Astrocyte (in vitro differentiated cells and primary cell): ENCODE measurements at regions not wholly inside any gene's neighbourhood (a gene's known extent, or its start where the extent isn't known, plus 50 kb on each side); places are given as distances from the start of the nearest gene placed in this dataset.

Source experiments
- DNase-seq: peaks from one replicate; pipeline ENCODE4 v3.0.0-alpha.2; 2010; ENCODE audit warnings: low read depth
- FAIRE-seq: peaks from 2 replicates; lab custom pipeline; 2011; peaks lifted over from hg19 to GRCh38; lab: Jason Lieb, UNC
- H2AFZ ChIP-seq: 2 replicates; pipeline ENCODE4 v1.6.0; 2012; ENCODE audit warnings: low read depth, low read length, inconsistent platforms
- H3K27ac ChIP-seq: 2 replicates; pipeline ENCODE4 v1.5.1; 2011; ENCODE audit warnings: low read depth, low read length, inconsistent platforms
- H3K27me3 ChIP-seq: 2 replicates; pipeline ENCODE4 v1.6.0; 2011; ENCODE audit warnings: low read length, inconsistent platforms; ENCODE audit not compliant: insufficient read depth
- H3K36me3 ChIP-seq: 2 replicates; pipeline ENCODE4 v1.5.1; 2011; ENCODE audit warnings: low read length, inconsistent platforms; ENCODE audit not compliant: insufficient read depth
- H3K4me1 ChIP-seq: 2 replicates; pipeline ENCODE4 v1.5.1; 2011; ENCODE audit warnings: low read length, inconsistent platforms; ENCODE audit not compliant: insufficient read depth
- H3K4me2 ChIP-seq: 2 replicates; pipeline ENCODE4 v1.6.0; 2012; ENCODE audit warnings: low read length, inconsistent platforms
- H3K4me3 ChIP-seq: 2 replicates; pipeline ENCODE4 v1.5.1; 2011; ENCODE audit warnings: low read depth, mild to moderate bottlenecking, low read length, inconsistent platforms; ENCODE audit not compliant: insufficient read depth
- H3K79me2 ChIP-seq: 2 replicates; pipeline ENCODE4 v1.6.0; 2012; ENCODE audit warnings: mild to moderate bottlenecking, low read length, inconsistent platforms; ENCODE audit not compliant: insufficient read depth
- H3K9ac ChIP-seq: 2 replicates; pipeline ENCODE4 v1.6.0; 2012; ENCODE audit warnings: mild to moderate bottlenecking, low read length, inconsistent platforms
- H3K9me3 ChIP-seq: 2 replicates; pipeline ENCODE4 v1.5.1; 2012; ENCODE audit warnings: low read depth, mild to moderate bottlenecking, low read length, inconsistent platforms; ENCODE audit not compliant: insufficient read depth
- H4K20me1 ChIP-seq: 2 replicates; pipeline ENCODE4 v1.6.0; 2012; ENCODE audit warnings: low read length, inconsistent platforms; ENCODE audit not compliant: insufficient read depth
- H3K27ac Mint-ChIP-seq: one replicate; pipeline ENCODE4 v1.8.0; 2021; ENCODE audit warnings: mild to moderate bottlenecking, mixed read lengths; ENCODE audit not compliant: unreplicated experiment
- H3K27me3 Mint-ChIP-seq: one replicate; pipeline ENCODE4 v1.8.0; 2021; ENCODE audit warnings: low read depth, mixed read lengths; ENCODE audit not compliant: unreplicated experiment
- H3K36me3 Mint-ChIP-seq: one replicate; pipeline ENCODE4 v1.8.0; 2021; ENCODE audit warnings: low read depth, mixed read lengths; ENCODE audit not compliant: unreplicated experiment
- H3K4me1 Mint-ChIP-seq: one replicate; pipeline ENCODE4 v1.8.0; 2021; ENCODE audit warnings: low read depth, mixed read lengths; ENCODE audit not compliant: unreplicated experiment
- H3K4me3 Mint-ChIP-seq: one replicate; pipeline ENCODE4 v1.8.0; 2021; ENCODE audit warnings: mild to moderate bottlenecking, moderate library complexity, mixed read lengths; ENCODE audit not compliant: unreplicated experiment
- H3K9me3 Mint-ChIP-seq: one replicate; pipeline ENCODE4 v1.8.0; 2021; ENCODE audit warnings: mild to moderate bottlenecking, mixed read lengths; ENCODE audit not compliant: unreplicated experiment
- CTCF ChIP-seq: IDR thresholded peaks from 2 replicates; pipeline ENCODE4 v1.5.1; 2011; ENCODE audit warnings: low read depth, mild to moderate bottlenecking, inconsistent platforms, low read length, moderate library complexity; ENCODE audit not compliant: insufficient read depth
- EZH2 ChIP-seq: IDR thresholded peaks from 2 replicates; pipeline ENCODE4 v1.6.1; 2012; ENCODE audit warnings: mild to moderate bottlenecking, low read length, inconsistent platforms; ENCODE audit not compliant: insufficient read depth

- TF ChIP-seq CTCF (no peak), EZH2 (no peak)
- Histone ChIP-seq H3K36me3 (no peaks in the 10 kb centered on the region), H3K4me3 (no peak overlapping the region), H3K27me3 (peaks cover 2% of the 10 kb centered on the region), H2AFZ (no peak overlapping the region), H3K9ac (no peak overlapping the region), H3K9me3 (no peaks in the 10 kb centered on the region), H3K4me1 (no peaks in the 10 kb centered on the region), H4K20me1 (no peaks in the 10 kb centered on the region), H3K27ac (no peak overlapping the region), H3K4me2 (no peak overlapping the region), H3K79me2 (no peaks in the 10 kb centered on the region)
- Mint-ChIP-seq H3K36me3 (no peaks in the 10 kb centered on the region), H3K4me1 (peaks cover 11% of the 10 kb centered on the region), H3K9me3 (no peaks in the 10 kb centered on the region), H3K4me3 (no peak overlapping the region), H3K27me3 (no peaks in the 10 kb centered on the region), H3K27ac (no peak overlapping the region)
- FAIRE-seq (no peak), DNase-seq (no peak)
These were observed 198.4 kb upstream of the NRP1 start for GRCh38 chr10:33532901-33533300.

DNA sequence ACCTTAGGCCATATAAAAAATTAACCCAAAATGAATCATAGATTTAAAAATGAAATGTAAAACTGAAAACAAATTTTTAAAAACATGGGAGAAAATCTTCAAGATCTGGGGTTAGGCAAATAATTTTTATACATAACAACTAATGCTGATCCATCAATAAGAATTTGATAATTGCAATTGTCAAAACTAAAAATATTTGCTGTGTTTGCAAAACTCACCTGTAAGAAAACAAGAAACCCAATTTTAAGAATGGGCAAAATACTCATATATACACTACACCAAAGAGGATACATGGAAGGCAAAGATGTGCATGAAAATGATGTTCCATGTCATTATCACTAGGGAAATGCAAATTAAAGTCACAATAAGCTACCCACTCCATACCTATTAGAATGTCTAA, 194.8 kb upstream of the NRP1 start:
- H3K27me3 Mint-ChIP-seq: no peaks in the 10 kb centered on the region
- FAIRE-seq: no peak

More for the DNA sequence above, 194.8 kb upstream of the NRP1 start:
- Mint-ChIP-seq H3K9me3 (no peaks in the 10 kb centered on the region), H3K27ac (no peak overlapping the region), H3K4me3 (no peak overlapping the region), H3K4me1 (peaks cover 10% of the 10 kb centered on the region), H3K36me3 (no peaks in the 10 kb centered on the region)
- no peak overlapping the region for H3K4me2 ChIP-seq
- H3K27me3 ChIP-seq: peaks cover 2% of the 10 kb centered on the region
- DNase-seq: no peak
- H3K4me3 ChIP-seq: no peak overlapping the region
- no peak overlapping the region for H3K27ac ChIP-seq
- H3K9me3 ChIP-seq: no peaks in the 10 kb centered on the region
- H4K20me1 ChIP-seq: no peaks in the 10 kb centered on the region
- H2AFZ ChIP-seq: no peak overlapping the region
- no peak overlapping the region for H3K9ac ChIP-seq
- no peaks in the 10 kb centered on the region for H3K36me3 ChIP-seq
- no peaks in the 10 kb centered on the region for H3K79me2 ChIP-seq
- TF ChIP-seq EZH2 (no peak), CTCF (no peak)
- H3K4me1 ChIP-seq: no peaks in the 10 kb centered on the region
